H9 (cell line): ENCODE measurements at regions not wholly inside any gene's neighbourhood (a gene's known extent, or its start where the extent isn't known, plus 50 kb on each side); places are given as distances from the start of the nearest gene placed in this dataset.

Experiments used
- DNase-seq: peaks from one replicate; pipeline ENCODE4 v3.0.0-alpha.2; 2017
- H2AFZ ChIP-seq: one replicate; pipeline ENCODE4 v1.6.1; 2013; ENCODE audit warnings: mild to moderate bottlenecking, low read length, control low read depth, moderate library complexity
- H2AK5ac ChIP-seq: 2 replicates; pipeline ENCODE4 v1.6.1; 2013; ENCODE audit warnings: low read length, control low read depth, mixed read lengths; ENCODE audit not compliant: insufficient read length
- H2BK120ac ChIP-seq: one replicate; pipeline ENCODE4 v1.6.1; 2013; ENCODE audit warnings: low read depth, mild to moderate bottlenecking, low read length, control low read depth, inconsistent platforms; ENCODE audit not compliant: poor library complexity, severe bottlenecking
- H2BK12ac ChIP-seq: 2 replicates; pipeline ENCODE4 v1.6.1; 2013; ENCODE audit warnings: low read length, control low read depth, mixed read lengths, low read depth; ENCODE audit not compliant: insufficient read length
- H2BK15ac ChIP-seq: 2 replicates; pipeline ENCODE4 v1.6.1; 2013; ENCODE audit warnings: low read depth, low read length, control low read depth
- H2BK20ac ChIP-seq: one replicate; pipeline ENCODE4 v1.6.1; 2013; ENCODE audit warnings: low read depth, mild to moderate bottlenecking, low read length, control low read depth, inconsistent platforms; ENCODE audit not compliant: poor library complexity, severe bottlenecking
- H2BK5ac ChIP-seq: 2 replicates; pipeline ENCODE4 v1.6.1; 2013; ENCODE audit warnings: low read length, control low read depth, mixed read lengths; ENCODE audit not compliant: insufficient read length
- H3K14ac ChIP-seq: 2 replicates; pipeline ENCODE4 v1.6.1; 2013; ENCODE audit warnings: low read length, control low read depth; ENCODE audit not compliant: insufficient read depth
- H3K18ac ChIP-seq: 2 replicates; pipeline ENCODE4 v1.6.1; 2013; ENCODE audit warnings: low read depth, mild to moderate bottlenecking, mixed read lengths, low read length, control low read depth; ENCODE audit not compliant: insufficient read length
- H3K23ac ChIP-seq: 2 replicates; pipeline ENCODE4 v1.6.1; 2013; ENCODE audit warnings: low read length, control low read depth, mixed read lengths, low read depth; ENCODE audit not compliant: insufficient read length
- H3K23me2 ChIP-seq: 2 replicates; pipeline ENCODE4 v1.6.1; 2013; ENCODE audit warnings: low read depth, mild to moderate bottlenecking, mixed read lengths, low read length, control low read depth; ENCODE audit not compliant: insufficient read length, poor library complexity, severe bottlenecking
- H3K27ac ChIP-seq: 2 replicates; pipeline ENCODE4 v1.5.1; 2013; ENCODE audit warnings: low read length, control low read depth, mixed read lengths, low read depth; ENCODE audit not compliant: insufficient read length
- H3K27me3 ChIP-seq: 2 replicates; pipeline ENCODE4 v1.6.1; 2013; ENCODE audit warnings: low read length, control low read depth, inconsistent platforms; ENCODE audit not compliant: insufficient read depth
- H3K4ac ChIP-seq: 2 replicates; pipeline ENCODE4 v1.6.1; 2013; ENCODE audit warnings: low read depth, mild to moderate bottlenecking, control low read depth, inconsistent platforms, low read length, moderate library complexity
- H3K4me1 ChIP-seq: 2 replicates; pipeline ENCODE4 v1.6.1; 2013; ENCODE audit warnings: low read length, control low read depth, inconsistent platforms; ENCODE audit not compliant: insufficient read depth
- H3K4me2 ChIP-seq: 2 replicates; pipeline ENCODE4 v1.6.1; 2013; ENCODE audit warnings: low read length, control low read depth, mixed read lengths; ENCODE audit not compliant: insufficient read length, insufficient read depth
- H3K56ac ChIP-seq: 2 replicates; pipeline ENCODE4 v1.6.1; 2013; ENCODE audit warnings: low read depth, mild to moderate bottlenecking, mixed read lengths, low read length, control low read depth; ENCODE audit not compliant: insufficient read length
- H3K79me1 ChIP-seq: 2 replicates; pipeline ENCODE4 v1.6.1; 2013; ENCODE audit warnings: low read depth, mild to moderate bottlenecking, moderate library complexity, low read length, control low read depth, inconsistent platforms; ENCODE audit not compliant: insufficient read depth, poor library complexity, severe bottlenecking
- H3K79me2 ChIP-seq: 2 replicates; pipeline ENCODE4 v1.6.1; 2013; ENCODE audit warnings: low read length, control low read depth, inconsistent platforms; ENCODE audit not compliant: insufficient read depth
- H3K9ac ChIP-seq: 2 replicates; pipeline ENCODE4 v1.6.1; 2013; ENCODE audit warnings: low read length, control low read depth, mixed read lengths; ENCODE audit not compliant: insufficient read length; ENCODE audit errors: extremely low read depth
- H3K9me3 ChIP-seq: one replicate; pipeline ENCODE4 v1.6.1; 2013; ENCODE audit warnings: low read depth, low read length, inconsistent platforms; ENCODE audit not compliant: control insufficient read depth
- H3T11ph ChIP-seq: one replicate; pipeline ENCODE4 v1.6.1; 2013; ENCODE audit warnings: mild to moderate bottlenecking, low read length, control low read depth, inconsistent platforms
- H4K20me1 ChIP-seq: one replicate; pipeline ENCODE4 v1.6.1; 2013; ENCODE audit not compliant: control insufficient read depth, insufficient read length, insufficient read depth
- H4K5ac ChIP-seq: 2 replicates; pipeline ENCODE4 v1.6.1; 2013; ENCODE audit warnings: low read depth, mild to moderate bottlenecking, mixed read lengths, low read length, control low read depth; ENCODE audit not compliant: insufficient read length
- H4K8ac ChIP-seq: replicated peaks from 2 replicates; pipeline ENCODE4 v1.6.1; 2013; ENCODE audit warnings: low read length, control low read depth, mixed read lengths, low read depth; ENCODE audit not compliant: insufficient read length
- H4K91ac ChIP-seq: 2 replicates; pipeline ENCODE4 v1.6.1; 2013; ENCODE audit warnings: low read depth, mild to moderate bottlenecking, moderate library complexity, mixed read lengths, low read length, control low read depth; ENCODE audit not compliant: insufficient read length
- H3K27ac Mint-ChIP-seq, 3 experiments: 2 replicates in 2 of 3; 3 replicates in 1 of 3; pipeline ENCODE4 v1.8.0; 2020 to 2021; ENCODE audit warnings: mixed read lengths in 3 of 3, mild to moderate bottlenecking in 1 of 3, moderate library complexity in 1 of 3
- H3K27me3 Mint-ChIP-seq: 2 replicates; pipeline ENCODE4 v1.8.0; 2021; ENCODE audit warnings: low read depth, mild to moderate bottlenecking, moderate library complexity, mixed read lengths
- H3K36me3 Mint-ChIP-seq, 3 experiments: 2 replicates in 2 of 3; 3 replicates in 1 of 3; pipeline ENCODE4 v1.8.0; 2020 to 2021; ENCODE audit warnings: low read depth in 3 of 3, mixed read lengths in 3 of 3; ENCODE audit not compliant: insufficient read depth in 1 of 3
- H3K4me1 Mint-ChIP-seq, 2 experiments: 2 replicates each; pipeline ENCODE4 v1.8.0; 2020; ENCODE audit warnings: mixed read lengths in 2 of 2
- H3K4me3 Mint-ChIP-seq, 2 experiments: 2 replicates in 1 of 2; 3 replicates in 1 of 2; pipeline ENCODE4 v1.8.0; 2020 to 2021; ENCODE audit warnings: mild to moderate bottlenecking in 2 of 2, mixed read lengths in 2 of 2, moderate library complexity in 1 of 2
- H3K9me3 Mint-ChIP-seq, 2 experiments: 2 replicates in 1 of 2; 3 replicates in 1 of 2; pipeline ENCODE4 v1.8.0; 2020; ENCODE audit warnings: mild to moderate bottlenecking in 2 of 2, mixed read lengths in 2 of 2, moderate library complexity in 1 of 2
- CTCF ChIP-seq: fragments of 200-600 bp; sonication (generic); conservative IDR thresholded peaks from 3 replicates; pipeline ENCODE4 v1.8.0; 2021; ENCODE audit warnings: antibody characterized with exemption, mild to moderate bottlenecking
- WGBS: extraction: QIAGEN DNeasy Blood & Tissue Kit; methylation state at CpG from one replicate; pipeline ENCODE4 v1.1.7; 2013; ENCODE audit warnings: missing lambda C conversion rate, low lambda C conversion rate, mixed read lengths; ENCODE audit not compliant: insufficient read length; ENCODE audit errors: extremely low coverage; 5-methylcytosine and 5-hydroxymethylcytosine counted together

GRCh38 chr7:131909151-131909768 is 352.8 kb upstream of the PODXL start:
- Histone ChIP-seq H3K23ac (no peak overlapping the region), H3K14ac (peak overlapping the region; percentile 59; the same call in 1 of the 2 replicates), H3T11ph (no peak overlapping the region), H3K9me3 (no peaks in the 10 kb centered on the region), H2AK5ac (no peak overlapping the region), H3K79me1 (no peaks in the 10 kb centered on the region), H3K27me3 (no peaks in the 10 kb centered on the region; the same call in 1 of the 2 replicates), H2BK5ac (no peak overlapping the region), H3K9ac (no peak overlapping the region), H3K23me2 (no peaks in the 10 kb centered on the region), H4K20me1 (no peaks in the 10 kb centered on the region), H2BK12ac (no peak overlapping the region), H4K5ac (no peak overlapping the region), H3K56ac (no peak overlapping the region), H3K4me1 (no peaks in the 10 kb centered on the region), H3K27ac (no peak overlapping the region), H4K91ac (no peak overlapping the region), H2BK15ac (no peak overlapping the region), H2AFZ (no peak overlapping the region), H3K4ac (no peak overlapping the region), H2BK120ac (no peak overlapping the region), H3K4me2 (no peak overlapping the region), H2BK20ac (no peak overlapping the region), H4K8ac (no peak overlapping the region), H3K18ac (no peak overlapping the region), H3K79me2 (no peaks in the 10 kb centered on the region)
- peaks cover 2 to 7% of the 10 kb centered on the region in 2 experiments; a peak in 2 of 4 replicates for H3K4me1 Mint-ChIP-seq
- DNase-seq, result peak; percentile 48
- peaks cover 0 to 5% of the 10 kb centered on the region in 2 experiments; a peak in 2 of 5 replicates for H3K9me3 Mint-ChIP-seq
- H3K36me3 Mint-ChIP-seq, result peaks cover 0 to 5% (median 0%) of the 10 kb centered on the region in 3 experiments; a peak in 2 of 7 replicates
- H3K27ac Mint-ChIP-seq, result no peak overlapping the region
- peak overlapping the region in 1 of 2 experiments; percentile 68; a peak in 2 of 5 replicates for H3K4me3 Mint-ChIP-seq
- H3K27me3 Mint-ChIP-seq, result peaks cover 19% of the 10 kb centered on the region
- no CpG with 5 or more reads among the region's 68 CpGs for WGBS
- TF ChIP-seq CTCF, result no peak
